ENCODE measurements at regions not wholly inside any gene's neighbourhood (a gene's known extent, or its start where the extent isn't known, plus 50 kb on each side); places are given as distances from the start of the nearest gene placed in this dataset.

DNA sequence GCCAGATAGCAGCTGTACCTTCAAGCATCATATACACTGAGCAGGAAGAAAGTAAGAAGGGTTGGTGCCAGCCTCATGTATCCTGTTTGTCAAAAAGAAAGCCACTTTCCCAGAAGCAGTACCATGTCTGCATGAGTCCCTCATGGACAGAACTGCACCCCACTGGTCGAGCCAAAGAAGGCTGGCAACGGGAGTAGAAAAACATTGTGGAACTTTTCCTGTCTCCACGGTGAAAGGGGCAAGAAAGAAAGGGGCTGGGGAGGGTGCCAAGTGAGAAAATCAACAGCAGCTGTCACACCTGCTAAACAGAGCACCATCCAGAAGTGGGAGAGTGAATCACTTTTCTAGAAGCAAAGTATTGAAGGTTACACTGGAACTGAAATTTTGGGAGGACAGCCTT lies 621.7 kb downstream of the LMO4 start:
- TF ChIP-seq, protein P1, sequence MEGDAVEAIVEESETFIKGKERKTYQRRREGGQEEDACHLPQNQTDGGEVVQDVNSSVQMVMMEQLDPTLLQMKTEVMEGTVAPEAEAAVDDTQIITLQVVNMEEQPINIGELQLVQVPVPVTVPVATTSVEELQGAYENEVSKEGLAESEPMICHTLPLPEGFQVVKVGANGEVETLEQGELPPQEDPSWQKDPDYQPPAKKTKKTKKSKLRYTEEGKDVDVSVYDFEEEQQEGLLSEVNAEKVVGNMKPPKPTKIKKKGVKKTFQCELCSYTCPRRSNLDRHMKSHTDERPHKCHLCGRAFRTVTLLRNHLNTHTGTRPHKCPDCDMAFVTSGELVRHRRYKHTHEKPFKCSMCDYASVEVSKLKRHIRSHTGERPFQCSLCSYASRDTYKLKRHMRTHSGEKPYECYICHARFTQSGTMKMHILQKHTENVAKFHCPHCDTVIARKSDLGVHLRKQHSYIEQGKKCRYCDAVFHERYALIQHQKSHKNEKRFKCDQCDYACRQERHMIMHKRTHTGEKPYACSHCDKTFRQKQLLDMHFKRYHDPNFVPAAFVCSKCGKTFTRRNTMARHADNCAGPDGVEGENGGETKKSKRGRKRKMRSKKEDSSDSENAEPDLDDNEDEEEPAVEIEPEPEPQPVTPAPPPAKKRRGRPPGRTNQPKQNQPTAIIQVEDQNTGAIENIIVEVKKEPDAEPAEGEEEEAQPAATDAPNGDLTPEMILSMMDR (IDR thresholded peaks at IDR 0.05): no peak
- TF ChIP-seq POLR2A (IDR thresholded peaks at IDR 0.05) (no peak), POLR2AphosphoS5 (IDR thresholded peaks at IDR 0.05; ENCODE audit: insufficient read depth in 1 of 2, low read depth in 1 of 2) (no peak)
